A673 (cell line): ENCODE measurements at regions not wholly inside any gene's neighbourhood (a gene's known extent, or its start where the extent isn't known, plus 50 kb on each side); places are given as distances from the start of the nearest gene placed in this dataset.

ENCODE experiments used
- CTCF ChIP-seq: fragments of 300-800, 200-600 bp; sonication (generic); conservative IDR thresholded peaks from 2 replicates; pipeline ENCODE4 v1.5.1; 2017; ENCODE audit warnings: low read depth, mild to moderate bottlenecking, antibody characterized with exemption, low read length, moderate library complexity, mixed read lengths
- EZH2 ChIP-seq: fragments of 200-600 bp; sonication (generic); IDR thresholded peaks from 2 replicates; pipeline ENCODE4 v1.6.1; 2017; ENCODE audit warnings: borderline replicate concordance, low read depth, mild to moderate bottlenecking, mixed read lengths, antibody characterized with exemption, low read length; ENCODE audit not compliant: poor library complexity, severe bottlenecking

- TF ChIP-seq CTCF, result no peak
- TF ChIP-seq EZH2, result no peak
These were observed 125.4 kb downstream of the RFLNA start for GRCh38 chr12:124420041-124420995.
